ENCODE measurements at regions not wholly inside any gene's neighbourhood (a gene's known extent, or its start where the extent isn't known, plus 50 kb on each side); places are given as distances from the start of the nearest gene placed in this dataset.
"Not testable (repeated sequence)": the region's sequence is repeated elsewhere in the genome, so short reads cannot be mapped to it uniquely, and the experiment has no call there.

- H3K9me3 Mint-ChIP-seq = peaks cover 3% of the 10 kb centered on the region
- H3K4me3 Mint-ChIP-seq = no peak overlapping the region
- TF ChIP-seq CTCF (IDR thresholded peaks at IDR 0.05; ENCODE audit: unreplicated experiment in 3 of 3) = no peak
- H3K27ac Mint-ChIP-seq = no peak overlapping the region
- H3K36me3 Mint-ChIP-seq (ENCODE audit: low read depth) = no peaks in the 10 kb centered on the region
- peaks cover 4% of the 10 kb centered on the region for H3K27me3 Mint-ChIP-seq (ENCODE audit: low read depth)
- peaks cover 14% of the 10 kb centered on the region for H3K4me1 Mint-ChIP-seq
Measured at GRCh38 chr2:192413812-192414681, 219.3 kb upstream of the TMEFF2 start.

DNA sequence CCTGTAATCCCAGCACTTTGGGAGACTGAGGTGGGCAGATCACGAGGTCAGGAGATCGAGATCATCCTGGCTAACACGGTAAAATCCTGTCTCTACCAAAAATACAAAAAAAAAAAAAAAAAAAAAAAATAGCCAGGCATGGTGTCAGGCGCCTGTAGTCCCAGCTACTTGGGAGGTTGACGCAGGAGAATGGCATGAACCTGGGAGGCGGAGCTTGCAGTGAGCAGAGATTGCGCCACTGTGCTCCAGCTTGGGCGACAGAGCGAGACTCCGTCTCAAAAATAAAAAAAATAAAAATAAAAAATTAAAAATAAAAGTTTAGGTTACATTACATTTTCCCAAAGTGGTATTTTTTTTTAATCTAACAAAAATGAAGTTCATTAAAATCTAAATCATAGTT, 218.1 kb upstream of the TMEFF2 start:
- H3K9me3 Mint-ChIP-seq; H3K4me3 Mint-ChIP-seq; H3K36me3 Mint-ChIP-seq (ENCODE audit: low read depth); H3K27ac Mint-ChIP-seq: not testable (repeated sequence)
- Mint-ChIP-seq H3K4me1 (peaks cover 16% of the 10 kb centered on the region), H3K27me3 (ENCODE audit: low read depth) (peaks cover 10% of the 10 kb centered on the region)

DNA sequence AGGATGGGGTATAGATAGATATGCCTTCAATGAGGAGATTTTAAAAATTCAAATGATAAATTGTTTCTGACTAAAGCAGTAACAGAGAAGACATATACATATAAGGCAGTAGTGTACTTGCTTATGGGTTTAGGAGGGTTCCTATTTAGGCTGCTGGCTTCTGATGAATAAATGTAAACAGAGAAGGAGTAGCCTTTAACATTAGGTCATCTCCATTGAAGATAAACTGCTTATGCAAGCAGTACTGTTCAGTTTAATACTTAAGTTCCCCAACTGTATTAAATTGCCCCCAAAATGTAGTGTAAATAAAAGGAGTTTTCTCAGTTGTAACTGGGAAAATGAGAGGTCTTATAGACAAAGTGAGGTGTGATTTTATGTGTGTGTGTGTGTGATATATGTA, 217.7 kb upstream of the TMEFF2 start:
- Mint-ChIP-seq H3K4me3 (no peak overlapping the region), H3K27me3 (ENCODE audit: low read depth) (peaks cover 10% of the 10 kb centered on the region), H3K9me3 (peaks cover 3% of the 10 kb centered on the region), H3K36me3 (ENCODE audit: low read depth) (no peaks in the 10 kb centered on the region), H3K27ac (no peak overlapping the region), H3K4me1 (peaks cover 20% of the 10 kb centered on the region)
- TF ChIP-seq CTCF (IDR thresholded peaks at IDR 0.05; ENCODE audit: unreplicated experiment in 3 of 3) = no peak

- Mint-ChIP-seq H3K27me3 (ENCODE audit: low read depth) (peaks cover 10% of the 10 kb centered on the region), H3K4me1 (peaks cover 20% of the 10 kb centered on the region), H3K27ac (no peak overlapping the region), H3K4me3 (no peak overlapping the region), H3K36me3 (ENCODE audit: low read depth) (no peaks in the 10 kb centered on the region), H3K9me3 (peaks cover 3% of the 10 kb centered on the region)
- TF ChIP-seq CTCF (IDR thresholded peaks at IDR 0.05; ENCODE audit: unreplicated experiment in 3 of 3) = no peak
Measured at GRCh38 chr2:192411755-192412154, 217.0 kb upstream of the TMEFF2 start.

DNA sequence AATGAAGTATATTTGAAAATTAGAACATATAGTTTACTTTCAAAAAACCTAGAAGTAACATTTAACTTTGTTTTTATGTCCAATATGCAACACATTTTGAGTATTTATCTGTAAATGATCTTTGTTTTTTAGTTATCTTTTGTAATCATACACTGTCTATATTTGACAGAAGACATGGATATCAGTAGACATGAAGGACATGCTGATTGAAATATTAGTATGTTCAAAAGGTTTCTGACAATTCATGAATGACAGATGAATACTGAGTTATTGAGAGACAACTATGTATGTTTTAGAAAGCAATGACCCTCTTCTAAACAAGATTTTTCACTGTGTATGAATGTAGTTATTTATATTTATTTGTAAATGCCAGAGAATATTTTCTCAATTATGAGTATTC, 215.6 kb upstream of the TMEFF2 start:
- Mint-ChIP-seq H3K4me3 (no peak overlapping the region), H3K9me3 (peaks cover 3% of the 10 kb centered on the region), H3K27me3 (ENCODE audit: low read depth) (peaks cover 10% of the 10 kb centered on the region), H3K27ac (no peak overlapping the region), H3K4me1 (peaks cover 15% of the 10 kb centered on the region), H3K36me3 (ENCODE audit: low read depth) (no peaks in the 10 kb centered on the region)
- no peak for TF ChIP-seq CTCF (IDR thresholded peaks at IDR 0.05; ENCODE audit: unreplicated experiment in 3 of 3)

- no peak for TF ChIP-seq CTCF (IDR thresholded peaks at IDR 0.05; ENCODE audit: unreplicated experiment in 3 of 3)
- H3K36me3 Mint-ChIP-seq (ENCODE audit: low read depth) = no peaks in the 10 kb centered on the region
- H3K27me3 Mint-ChIP-seq (ENCODE audit: low read depth) = peaks cover 10% of the 10 kb centered on the region
- H3K9me3 Mint-ChIP-seq = peaks cover 3% of the 10 kb centered on the region
- no peak overlapping the region for H3K27ac Mint-ChIP-seq
- H3K4me3 Mint-ChIP-seq = no peak overlapping the region
- peaks cover 15% of the 10 kb centered on the region for H3K4me1 Mint-ChIP-seq
Measured at GRCh38 chr2:192407692-192408091, 213.0 kb upstream of the TMEFF2 start.
